Stimulated activated CD4-positive, alpha-beta T cell treated with anti-CD3 and anti-CD28 coated beads, Interleukin-2, amount 100 ng/mL, for 24 hours (primary cell): ENCODE measurements at regions not wholly inside any gene's neighbourhood (a gene's known extent, or its start where the extent isn't known, plus 50 kb on each side); places are given as distances from the start of the nearest gene placed in this dataset.

Experiments used
- DNase-seq, 2 donors: peaks; one replicate each; pipeline ENCODE4 v3.0.0-alpha.2; 2020

GRCh38 chr16:64638766-64639165 lies 483.1 kb downstream of the CDH11 start:
- DNase-seq: no peak

- no peak for DNase-seq
These were observed 492.2 kb downstream of the CDH11 start for GRCh38 chr16:64629622-64630021.

- DNase-seq: no peak
These were observed 494.1 kb downstream of the CDH11 start for GRCh38 chr16:64627781-64628180.

GRCh38 chr16:64627288-64627687 lies 494.6 kb downstream of the CDH11 start:
- DNase-seq: no peak

- no peak for DNase-seq
These were observed 495.1 kb downstream of the CDH11 start for GRCh38 chr16:64626776-64627175.

GRCh38 chr16:64621616-64622015 lies 500.2 kb downstream of the CDH11 start:
- no peak for DNase-seq

GRCh38 chr16:64617836-64618476 lies 503.9 kb downstream of the CDH11 start:
- DNase-seq: no peak

GRCh38 chr16:64615630-64616280 lies 506.1 kb downstream of the CDH11 start:
- no peak for DNase-seq

GRCh38 chr16:64596196-64596595 lies 525.7 kb downstream of the CDH11 start:
- no peak for DNase-seq

- DNase-seq: no peak
These were observed 531.4 kb downstream of the CDH11 start for GRCh38 chr16:64590513-64590912.

- DNase-seq: no peak
These were observed 532.0 kb downstream of the CDH11 start for GRCh38 chr16:64589836-64590235.

- DNase-seq: no peak
These were observed 535.1 kb downstream of the CDH11 start for GRCh38 chr16:64586781-64587180.

GRCh38 chr16:64585367-64585766 lies 536.5 kb downstream of the CDH11 start:
- DNase-seq: no peak

- DNase-seq: no peak
These were observed 541.3 kb downstream of the CDH11 start for GRCh38 chr16:64580558-64580957.

GRCh38 chr16:64579712-64580111 lies 542.2 kb downstream of the CDH11 start:
- DNase-seq: no peak

- no peak for DNase-seq
These were observed 576.1 kb downstream of the CDH11 start for GRCh38 chr16:64545768-64546167.

- no peak for DNase-seq
These were observed 577.0 kb downstream of the CDH11 start for GRCh38 chr16:64544859-64545258.

GRCh38 chr16:64543441-64543840 lies 578.4 kb downstream of the CDH11 start:
- no peak for DNase-seq

GRCh38 chr16:64543031-64543430 lies 578.8 kb downstream of the CDH11 start:
- no peak for DNase-seq

GRCh38 chr16:64542152-64542551 lies 579.7 kb downstream of the CDH11 start:
- no peak for DNase-seq

- no peak for DNase-seq
These were observed 580.2 kb downstream of the CDH11 start for GRCh38 chr16:64541621-64542020.

GRCh38 chr16:64540434-64540833 lies 581.4 kb downstream of the CDH11 start:
- no peak for DNase-seq

GRCh38 chr16:64539811-64540371 lies 582.0 kb downstream of the CDH11 start:
- no peak for DNase-seq

- DNase-seq: no peak
These were observed 587.6 kb downstream of the CDH11 start for GRCh38 chr16:64534180-64534780.
